ENCODE measurements at regions not wholly inside any gene's neighbourhood (a gene's known extent, or its start where the extent isn't known, plus 50 kb on each side); places are given as distances from the start of the nearest gene placed in this dataset.

GRCh38 chr5:3886524-3887451 lies 291.2 kb downstream of the IRX1 start:
- intact Hi-C loops (cut with DNase I), result no loop called here
- no peaks in the 10 kb centered on the region for H3K36me3 ChIP-seq
- H3K9me3 ChIP-seq, result no peaks in the 10 kb centered on the region
- no peak for TF ChIP-seq CTCF (IDR thresholded peaks at IDR 0.05)
- no peak overlapping the region for H3K4me3 ChIP-seq
- DNase-seq, result no peak
- H3K9ac ChIP-seq (ENCODE audit: low read depth in 2 of 2, low read length in 2 of 2), result no peak overlapping the region
- no peaks in the 10 kb centered on the region for H3K27me3 ChIP-seq
- H3K27ac ChIP-seq, result no peak overlapping the region
- no peaks in the 10 kb centered on the region for H3K4me1 ChIP-seq

- H3K9ac ChIP-seq (ENCODE audit: low read depth in 2 of 2, low read length in 2 of 2), result no peak overlapping the region
- H3K27ac ChIP-seq, result no peak overlapping the region
- H3K27me3 ChIP-seq, result no peaks in the 10 kb centered on the region
- no peak overlapping the region for H3K4me3 ChIP-seq
- DNase-seq, result no peak
- H3K9me3 ChIP-seq, result no peaks in the 10 kb centered on the region
- no peak for TF ChIP-seq CTCF (IDR thresholded peaks at IDR 0.05)
- intact Hi-C loops (cut with DNase I), result no loop called here
- H3K4me1 ChIP-seq, result no peaks in the 10 kb centered on the region
- no peaks in the 10 kb centered on the region for H3K36me3 ChIP-seq
Observed at GRCh38 chr5:3888310-3888709, 292.7 kb downstream of the IRX1 start.

- no peak for DNase-seq
- H3K9ac ChIP-seq (ENCODE audit: low read depth in 2 of 2, low read length in 2 of 2), result no peak overlapping the region
- H3K9me3 ChIP-seq, result no peaks in the 10 kb centered on the region
- no peaks in the 10 kb centered on the region for H3K27me3 ChIP-seq
- no peaks in the 10 kb centered on the region for H3K36me3 ChIP-seq
- no peak overlapping the region for H3K4me3 ChIP-seq
- intact Hi-C loops (cut with DNase I), result no loop called here
- H3K4me1 ChIP-seq, result no peaks in the 10 kb centered on the region
- TF ChIP-seq CTCF (IDR thresholded peaks at IDR 0.05), result no peak
- no peak overlapping the region for H3K27ac ChIP-seq
Observed at GRCh38 chr5:3889412-3890142, 293.9 kb downstream of the IRX1 start.

GRCh38 chr5:3891113-3891512 lies 295.5 kb downstream of the IRX1 start:
- H3K27me3 ChIP-seq, result no peaks in the 10 kb centered on the region
- no peak overlapping the region for H3K4me3 ChIP-seq
- H3K9me3 ChIP-seq, result no peaks in the 10 kb centered on the region
- no peak overlapping the region for H3K9ac ChIP-seq (ENCODE audit: low read depth in 2 of 2, low read length in 2 of 2)
- H3K27ac ChIP-seq, result no peak overlapping the region
- DNase-seq, result no peak
- no peak for TF ChIP-seq CTCF (IDR thresholded peaks at IDR 0.05)
- H3K36me3 ChIP-seq, result no peaks in the 10 kb centered on the region
- intact Hi-C loops (cut with DNase I), result no loop called here
- no peaks in the 10 kb centered on the region for H3K4me1 ChIP-seq

GRCh38 chr5:3893527-3893926 lies 297.9 kb downstream of the IRX1 start:
- Histone ChIP-seq H3K27ac (no peak overlapping the region), H3K9me3 (no peaks in the 10 kb centered on the region), H3K36me3 (no peaks in the 10 kb centered on the region), H3K27me3 (no peaks in the 10 kb centered on the region), H3K9ac (ENCODE audit: low read depth in 2 of 2, low read length in 2 of 2) (no peak overlapping the region), H3K4me3 (no peak overlapping the region), H3K4me1 (no peaks in the 10 kb centered on the region)
- DNase-seq, result no peak
- intact Hi-C loops (cut with DNase I), result no loop called here
- no peak for TF ChIP-seq CTCF (IDR thresholded peaks at IDR 0.05)

Data from colonic mucosa (tissue), 4 donors.